GM18909 (cell line): ENCODE measurements at regions not wholly inside any gene's neighbourhood (a gene's known extent, or its start where the extent isn't known, plus 50 kb on each side); places are given as distances from the start of the nearest gene placed in this dataset.

ENCODE experiments used
- ATAC-seq: cut with Tn5 transposase; IDR thresholded peaks from one replicate; pipeline ENCODE4 v1.9.1; 2021; ENCODE audit warnings: mild to moderate bottlenecking; ENCODE audit not compliant: unreplicated experiment, poor library complexity

GRCh38 chr14:58697930-58698642, 60.3 kb downstream of the DACT1 start:
- ATAC-seq, result no peak

- no peak for ATAC-seq
Observed at GRCh38 chr14:58699681-58700205, 62.0 kb downstream of the DACT1 start.

GRCh38 chr14:58701156-58701555, 63.4 kb downstream of the DACT1 start:
- ATAC-seq, result no peak

GRCh38 chr14:58701604-58702003, 63.8 kb downstream of the DACT1 start:
- ATAC-seq, result no peak

DNA sequence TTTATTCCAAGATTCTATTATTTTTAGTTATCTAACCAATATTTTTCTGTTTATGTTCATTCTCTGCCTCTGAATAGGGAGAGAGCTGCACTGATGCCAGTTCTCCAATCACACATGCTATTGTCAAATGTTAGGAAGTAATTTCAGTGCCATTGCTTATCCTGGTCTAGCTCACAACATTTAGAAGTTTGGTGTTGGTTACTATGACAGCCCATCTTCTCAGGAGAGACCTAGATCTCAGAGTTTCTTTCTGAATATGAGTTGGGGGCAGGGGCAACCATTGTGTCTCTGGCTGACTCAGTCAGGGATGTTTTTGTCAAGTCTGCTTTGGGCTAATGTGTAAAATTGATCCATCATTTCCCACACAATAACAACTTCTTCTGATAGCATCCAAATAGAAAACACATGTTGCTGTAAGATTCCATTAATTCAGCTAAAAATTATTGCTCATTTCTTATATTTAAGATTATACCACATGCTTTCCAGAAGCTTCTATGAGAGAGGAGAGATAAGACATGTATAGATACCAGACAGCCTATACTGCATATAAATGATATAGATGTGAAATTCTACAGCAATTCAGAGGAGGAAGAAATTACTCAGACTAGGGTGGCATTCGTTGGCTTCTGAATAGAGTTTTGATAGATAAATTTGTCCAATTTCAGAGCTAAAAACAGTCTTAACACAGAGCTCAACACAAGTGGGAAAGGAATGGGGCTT, 64.8 kb downstream of the DACT1 start:
- no peak for ATAC-seq

GRCh38 chr14:58703161-58703506, 65.4 kb downstream of the DACT1 start:
- ATAC-seq, result no peak

DNA sequence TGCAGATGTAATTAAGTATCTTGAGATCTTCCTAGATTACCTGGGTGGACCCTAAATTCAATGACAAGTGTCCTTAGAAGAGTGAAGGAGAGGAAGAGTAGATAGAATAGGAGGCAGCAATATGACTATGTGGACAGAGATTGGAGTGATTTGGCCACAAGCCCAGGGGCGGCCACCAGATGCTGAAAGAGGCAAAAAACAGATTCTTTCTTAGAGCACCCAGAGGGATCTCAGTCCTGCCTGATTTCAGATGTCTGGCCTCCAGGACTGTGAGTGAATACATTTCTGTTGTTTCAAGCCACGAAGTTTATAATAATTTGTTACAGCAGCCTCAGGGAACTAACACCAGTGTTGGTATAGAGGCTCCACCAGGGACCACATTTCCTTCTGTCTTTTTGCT, 67.3 kb downstream of the DACT1 start:
- no peak for ATAC-seq

DNA sequence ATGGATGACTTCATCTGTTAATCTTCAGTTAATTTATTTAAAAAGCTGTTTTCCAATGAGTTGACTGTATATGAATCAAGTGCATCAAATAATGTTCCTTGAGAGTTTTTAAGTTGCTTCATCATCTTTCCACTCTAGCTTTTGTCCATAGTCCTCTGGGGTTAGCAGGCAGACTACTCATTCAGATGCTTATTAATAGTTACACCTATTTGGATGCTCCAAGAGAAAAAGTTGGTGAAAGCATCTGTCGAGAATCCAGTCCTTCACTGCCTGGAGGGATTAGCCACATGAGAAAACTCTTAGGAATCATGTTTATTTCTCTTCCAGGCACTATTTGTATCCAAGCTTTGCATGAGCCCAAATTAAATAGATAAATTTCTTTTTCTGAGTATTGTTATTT, 70.2 kb downstream of the DACT1 start:
- no peak for ATAC-seq

- ATAC-seq, result no peak
Observed at GRCh38 chr14:58709949-58710348, 72.2 kb downstream of the DACT1 start.

- ATAC-seq, result no peak
Observed at GRCh38 chr14:58711382-58711781, 73.6 kb downstream of the DACT1 start.

- no peak for ATAC-seq
Observed at GRCh38 chr14:58712357-58712756, 74.6 kb downstream of the DACT1 start.

DNA sequence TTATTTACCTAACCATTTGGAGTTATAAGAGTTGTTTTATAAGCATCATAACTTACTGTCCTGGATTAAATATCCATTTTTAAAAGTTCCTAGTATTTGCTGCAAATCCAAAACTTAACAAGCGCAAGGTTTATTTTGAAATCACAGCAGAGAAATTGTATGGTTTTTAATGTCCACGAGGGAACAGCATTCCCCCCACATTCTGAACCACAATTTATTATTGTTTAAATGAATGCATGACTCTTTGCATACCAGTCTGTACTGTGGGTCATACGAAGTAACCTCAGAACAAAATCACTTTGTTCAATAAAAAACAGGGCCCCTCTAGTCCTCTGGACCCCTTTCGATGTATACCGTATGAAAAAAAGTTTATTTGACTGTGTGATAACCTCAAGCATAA, 75.9 kb downstream of the DACT1 start:
- ATAC-seq, result no peak

DNA sequence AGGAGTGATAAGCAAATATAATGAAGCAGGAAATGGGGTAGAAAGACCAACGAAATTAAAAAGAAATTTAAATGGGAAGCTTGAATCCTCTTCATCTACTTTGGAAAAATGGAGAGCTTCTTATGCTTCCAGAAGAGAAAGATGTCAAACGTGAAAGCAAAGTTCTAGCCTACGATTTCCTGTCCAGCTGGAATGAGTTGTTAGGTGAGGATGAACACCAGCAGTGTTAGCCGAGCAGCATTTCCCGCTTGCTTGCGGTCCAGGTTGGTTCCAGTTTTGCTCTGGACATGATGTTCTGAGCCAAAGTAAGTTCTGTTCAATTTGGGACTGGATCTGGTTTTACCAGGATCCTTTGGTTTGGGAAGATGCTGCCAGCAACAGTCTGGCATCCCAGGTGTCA, 78.9 kb downstream of the DACT1 start:
- no peak for ATAC-seq

DNA sequence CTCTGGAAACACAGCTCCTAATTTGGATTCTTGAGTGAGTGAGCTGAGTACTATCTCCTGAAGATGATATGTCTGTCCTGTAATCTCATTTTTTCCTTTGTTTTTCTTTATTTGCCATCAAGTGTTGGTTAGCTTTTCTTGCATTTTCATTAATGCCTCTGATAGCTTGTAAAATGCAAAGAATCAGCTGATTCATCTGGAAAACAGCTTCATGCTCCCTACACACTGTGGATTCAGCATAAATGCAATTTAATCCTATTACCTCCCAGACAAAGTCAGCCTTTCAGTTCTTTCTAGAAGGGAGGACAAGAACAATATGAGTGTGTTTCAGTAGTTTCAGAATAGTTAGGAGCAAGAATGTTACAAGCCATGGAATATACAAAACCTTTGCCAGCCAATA, 79.4 kb downstream of the DACT1 start:
- no peak for ATAC-seq

GRCh38 chr14:58717813-58718212, 80.1 kb downstream of the DACT1 start:
- ATAC-seq, result no peak

DNA sequence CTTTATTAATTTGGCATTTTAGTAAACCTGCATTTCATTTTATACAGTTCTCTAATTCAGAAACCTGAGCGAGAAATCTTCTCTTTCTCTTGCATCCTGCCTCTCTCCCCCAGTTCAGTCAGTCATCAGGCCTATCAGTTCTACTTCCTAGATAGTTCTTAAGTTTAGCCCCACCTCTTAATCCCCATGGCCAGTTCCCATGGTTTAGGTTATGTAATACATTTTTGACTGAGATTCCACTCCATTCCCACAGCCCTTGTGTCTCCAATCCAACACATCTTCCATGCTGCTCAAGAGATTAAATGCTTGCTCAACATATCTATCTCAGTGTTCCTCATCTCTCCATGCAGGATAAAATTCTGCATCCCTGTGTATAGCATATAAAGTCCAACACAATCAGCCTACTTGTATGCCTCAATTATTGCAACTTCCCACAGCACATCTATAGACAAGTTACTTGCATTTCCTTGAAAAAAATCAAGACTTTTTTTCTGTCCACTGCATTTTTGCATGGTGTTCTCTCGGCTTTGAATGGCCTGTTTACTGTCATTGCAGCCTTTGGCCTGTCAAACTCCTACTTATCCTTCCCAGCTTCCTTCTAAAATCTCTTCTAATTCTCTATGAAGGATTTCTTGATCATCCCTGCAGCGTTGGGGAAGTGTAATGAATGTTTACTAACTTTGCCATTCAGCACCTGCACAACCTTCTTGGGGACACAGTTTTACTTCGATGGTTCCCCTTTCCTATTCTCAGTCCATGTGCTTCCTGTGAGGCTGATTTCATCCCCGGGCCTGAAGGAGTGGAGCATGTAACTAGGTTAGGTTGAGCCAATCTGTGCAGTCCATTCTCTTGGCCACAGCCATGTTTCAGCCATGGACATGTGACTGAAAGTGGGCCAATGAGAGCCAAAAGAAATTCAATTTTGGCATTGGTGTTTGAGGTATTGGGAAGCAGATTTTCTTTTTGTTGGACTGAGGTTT, 80.8 kb downstream of the DACT1 start:
- ATAC-seq, result no peak

DNA sequence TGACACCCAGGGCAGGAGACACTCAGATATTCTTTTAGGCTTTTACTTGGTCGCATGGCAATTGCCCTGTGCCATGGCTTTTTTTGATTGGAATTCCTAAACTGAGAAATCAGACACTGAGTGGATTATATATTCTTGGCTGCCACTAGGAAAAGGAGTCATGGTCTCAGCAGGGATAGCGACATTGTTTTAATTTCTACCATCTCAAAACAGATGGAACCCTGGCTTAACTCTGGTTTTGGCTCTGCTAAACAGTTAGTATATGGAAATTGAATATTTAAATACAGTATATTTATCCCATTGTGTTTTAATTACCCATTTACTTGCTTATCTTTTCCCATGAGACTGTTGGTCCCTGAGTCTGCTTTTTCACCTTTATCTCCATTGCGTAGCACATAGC, 84.0 kb downstream of the DACT1 start:
- no peak for ATAC-seq

DNA sequence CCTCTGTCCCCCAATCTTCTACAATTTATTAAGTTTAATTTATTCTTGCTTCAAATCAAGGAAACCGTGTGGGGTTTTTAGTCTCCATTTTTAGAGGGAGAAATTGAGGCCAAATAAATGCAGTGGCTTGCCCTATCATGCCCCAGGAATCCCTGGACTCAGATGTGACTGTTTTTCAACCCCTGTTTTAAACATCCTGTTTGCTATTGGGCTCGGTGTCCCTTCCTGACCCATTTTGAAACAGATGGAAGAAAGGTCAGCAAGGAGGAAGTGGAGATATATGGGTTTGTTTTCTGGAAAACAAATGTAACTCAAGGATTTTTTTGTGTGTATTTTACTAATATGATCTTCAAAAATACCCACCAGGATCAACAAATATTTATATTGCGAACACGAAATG, 84.7 kb downstream of the DACT1 start:
- ATAC-seq, result no peak

DNA sequence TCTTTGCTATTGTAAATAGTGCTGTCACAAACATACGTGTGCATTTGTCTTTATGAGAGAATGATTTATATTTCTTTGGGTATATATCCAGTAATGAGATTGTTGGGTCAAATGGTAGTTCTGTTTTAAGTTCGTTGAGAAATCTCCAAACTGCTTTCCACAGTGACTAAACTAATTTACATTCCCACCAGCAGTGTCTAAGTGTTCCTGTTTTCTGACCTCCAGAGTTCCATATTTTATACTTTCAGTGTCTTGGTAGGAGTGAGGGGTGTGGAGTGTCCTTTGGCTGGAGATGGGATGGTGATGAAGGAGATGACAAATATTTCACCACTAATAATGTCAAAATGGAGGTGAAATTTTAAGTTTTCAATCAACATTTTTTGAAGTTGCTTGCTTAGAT, 86.4 kb downstream of the DACT1 start:
- no peak for ATAC-seq

GRCh38 chr14:58724702-58725101, 86.9 kb downstream of the DACT1 start:
- no peak for ATAC-seq

DNA sequence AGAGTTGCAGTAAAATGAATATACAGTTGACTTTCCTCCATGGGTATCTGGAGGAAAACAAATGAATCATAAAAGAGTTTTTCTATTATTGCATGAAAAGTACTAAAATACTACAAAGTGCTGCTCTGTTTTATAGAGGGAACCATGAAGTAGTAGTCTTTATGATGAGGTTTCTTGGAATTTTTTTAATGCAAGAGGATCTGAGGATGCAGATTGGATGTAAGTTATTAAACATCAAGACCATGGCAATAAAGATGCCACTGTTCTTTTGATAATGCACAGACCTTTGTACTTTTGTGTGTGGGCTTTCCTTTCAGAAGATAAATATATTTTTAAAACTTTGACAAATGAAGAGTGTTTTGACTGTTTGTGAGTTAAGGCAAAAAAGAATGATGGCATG, 87.5 kb downstream of the DACT1 start:
- ATAC-seq, result no peak
